Hepatocyte (in vitro differentiated cells): ENCODE measurements at regions not wholly inside any gene's neighbourhood (a gene's known extent, or its start where the extent isn't known, plus 50 kb on each side); places are given as distances from the start of the nearest gene placed in this dataset.

Experiments
- CTCF ChIP-seq: fragments of 200-600 bp; sonication (generic); IDR thresholded peaks from 2 replicates; pipeline ENCODE4 v1.5.1; 2016; ENCODE audit warnings: antibody characterized with exemption, mild to moderate bottlenecking; ENCODE audit not compliant: poor library complexity
- EZH2 ChIP-seq: fragments of 200-600 bp; sonication (generic); IDR thresholded peaks from 2 replicates; pipeline ENCODE4 v1.6.1; 2016; ENCODE audit warnings: antibody characterized with exemption, mild to moderate bottlenecking, borderline replicate concordance
- EZH2phosphoT487 ChIP-seq: fragments of 200-600 bp; sonication (generic); IDR thresholded peaks from one replicate; pipeline ENCODE4 v1.6.1; 2018; ENCODE audit warnings: antibody characterized with exemption, mild to moderate bottlenecking, low read depth, moderate library complexity; ENCODE audit not compliant: unreplicated experiment, severe bottlenecking

- TF ChIP-seq CTCF (no peak), EZH2 (no peak), EZH2phosphoT487 (no peak)
Observed at GRCh38 chr1:4090556-4090955, 190.5 kb upstream of the C1orf174 start.
